ENCODE measurements at regions not wholly inside any gene's neighbourhood (a gene's known extent, or its start where the extent isn't known, plus 50 kb on each side); places are given as distances from the start of the nearest gene placed in this dataset.

DNA sequence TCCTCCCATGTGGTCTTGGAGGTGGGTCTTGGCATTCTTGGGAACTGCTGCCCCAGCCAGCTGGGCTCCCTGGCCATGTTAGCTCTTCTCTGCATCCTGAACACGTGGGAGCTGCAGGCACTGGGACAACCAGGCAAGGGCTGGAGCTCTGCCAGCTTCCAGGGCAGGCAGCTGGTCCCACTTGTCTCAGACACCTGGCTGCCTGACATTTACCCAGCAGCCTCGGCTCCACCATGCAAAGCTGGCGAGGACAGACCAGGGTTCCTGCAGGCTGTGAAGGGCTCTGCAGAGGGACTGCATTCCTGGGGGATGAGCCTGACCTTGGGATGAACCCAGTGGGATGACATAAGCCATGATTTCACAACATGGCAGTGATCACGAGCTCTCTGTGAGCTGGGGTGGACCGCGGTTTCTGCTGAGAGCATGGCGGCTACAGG lies 99.0 kb upstream of the TSHZ3 start:
- TF ChIP-seq, protein P1, sequence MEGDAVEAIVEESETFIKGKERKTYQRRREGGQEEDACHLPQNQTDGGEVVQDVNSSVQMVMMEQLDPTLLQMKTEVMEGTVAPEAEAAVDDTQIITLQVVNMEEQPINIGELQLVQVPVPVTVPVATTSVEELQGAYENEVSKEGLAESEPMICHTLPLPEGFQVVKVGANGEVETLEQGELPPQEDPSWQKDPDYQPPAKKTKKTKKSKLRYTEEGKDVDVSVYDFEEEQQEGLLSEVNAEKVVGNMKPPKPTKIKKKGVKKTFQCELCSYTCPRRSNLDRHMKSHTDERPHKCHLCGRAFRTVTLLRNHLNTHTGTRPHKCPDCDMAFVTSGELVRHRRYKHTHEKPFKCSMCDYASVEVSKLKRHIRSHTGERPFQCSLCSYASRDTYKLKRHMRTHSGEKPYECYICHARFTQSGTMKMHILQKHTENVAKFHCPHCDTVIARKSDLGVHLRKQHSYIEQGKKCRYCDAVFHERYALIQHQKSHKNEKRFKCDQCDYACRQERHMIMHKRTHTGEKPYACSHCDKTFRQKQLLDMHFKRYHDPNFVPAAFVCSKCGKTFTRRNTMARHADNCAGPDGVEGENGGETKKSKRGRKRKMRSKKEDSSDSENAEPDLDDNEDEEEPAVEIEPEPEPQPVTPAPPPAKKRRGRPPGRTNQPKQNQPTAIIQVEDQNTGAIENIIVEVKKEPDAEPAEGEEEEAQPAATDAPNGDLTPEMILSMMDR (IDR thresholded peaks at IDR 0.05; ENCODE audit: poor library complexity): no peak
- no peak for TF ChIP-seq EZH2 (IDR thresholded peaks at IDR 0.05; ENCODE audit: borderline replicate concordance)
